Activated CD8-positive, alpha-beta memory T cell treated with anti-CD3 and anti-CD28 coated beads, Interleukin-2, amount 50 U/mL, for 1 hour (primary cell): ENCODE measurements at regions not wholly inside any gene's neighbourhood (a gene's known extent, or its start where the extent isn't known, plus 50 kb on each side); places are given as distances from the start of the nearest gene placed in this dataset.
"Not testable (repeated sequence)": the region's sequence is repeated elsewhere in the genome, so short reads cannot be mapped to it uniquely, and the experiment has no call there.

Source experiments
- DNase-seq: peaks from one replicate; pipeline ENCODE4 v3.0.0-alpha.2; 2020; ENCODE audit errors: extremely low read depth

- no peak for DNase-seq
Observed at GRCh38 chrX:74251006-74251930, 52.7 kb upstream of the ZCCHC13 start.

GRCh38 chrX:74250574-74250973 is 53.4 kb upstream of the ZCCHC13 start:
- no peak for DNase-seq

GRCh38 chrX:74249963-74250362 is 54.0 kb upstream of the ZCCHC13 start:
- DNase-seq = no peak

- no peak for DNase-seq
Observed at GRCh38 chrX:74248889-74249288, 55.1 kb upstream of the ZCCHC13 start.

- no peak for DNase-seq
Observed at GRCh38 chrX:74246524-74246923, 57.5 kb upstream of the ZCCHC13 start.

GRCh38 chrX:74242484-74243138 is 61.4 kb upstream of the ZCCHC13 start:
- no peak for DNase-seq

GRCh38 chrX:74242050-74242449 is 61.9 kb upstream of the ZCCHC13 start:
- DNase-seq = no peak

- no peak for DNase-seq
Observed at GRCh38 chrX:74238771-74239170, 65.2 kb upstream of the ZCCHC13 start.

GRCh38 chrX:74234818-74235217 is 69.2 kb upstream of the ZCCHC13 start:
- DNase-seq = no peak

- DNase-seq = no peak
Observed at GRCh38 chrX:74232859-74233258, 71.1 kb upstream of the ZCCHC13 start.

GRCh38 chrX:74231625-74232024 is 72.4 kb upstream of the ZCCHC13 start:
- DNase-seq = no peak

- DNase-seq = no peak
Observed at GRCh38 chrX:74230094-74230493, 73.9 kb upstream of the ZCCHC13 start.

- DNase-seq = no peak
Observed at GRCh38 chrX:74225111-74225510, 78.9 kb upstream of the ZCCHC13 start.

- DNase-seq = no peak
Observed at GRCh38 chrX:74220277-74220676, 83.7 kb upstream of the ZCCHC13 start.

- DNase-seq = no peak
Observed at GRCh38 chrX:74218895-74219294, 85.1 kb upstream of the ZCCHC13 start.

- DNase-seq = no peak
Observed at GRCh38 chrX:74216421-74216820, 87.6 kb upstream of the ZCCHC13 start.

GRCh38 chrX:74211911-74212310 is 92.1 kb upstream of the ZCCHC13 start:
- DNase-seq = no peak

- DNase-seq = no peak
Observed at GRCh38 chrX:74207539-74207938, 96.4 kb upstream of the ZCCHC13 start.

- no peak for DNase-seq
Observed at GRCh38 chrX:74195605-74196004, 108.4 kb upstream of the ZCCHC13 start.

GRCh38 chrX:74195120-74195519 is 108.9 kb upstream of the ZCCHC13 start:
- DNase-seq = no peak

- DNase-seq = no peak
Observed at GRCh38 chrX:74187211-74187610, 116.8 kb upstream of the ZCCHC13 start.

- not testable (repeated sequence) for DNase-seq
Observed at GRCh38 chrX:74183047-74183446, 120.9 kb upstream of the ZCCHC13 start.

GRCh38 chrX:74181976-74182375 is 122.0 kb upstream of the ZCCHC13 start:
- not testable (repeated sequence) for DNase-seq
